HEK293T (cell line): ENCODE measurements at regions not wholly inside any gene's neighbourhood (a gene's known extent, or its start where the extent isn't known, plus 50 kb on each side); places are given as distances from the start of the nearest gene placed in this dataset.

ENCODE experiments used
- BHLHE40 ChIP-seq: fragments of 450-650 bp; IDR thresholded peaks from 2 replicates; pipeline ENCODE4 v1.6.1; 2016; ENCODE audit warnings: mild to moderate bottlenecking, moderate library complexity, borderline replicate concordance
- CTBP1 ChIP-seq: fragments of 450-650 bp; IDR thresholded peaks from 2 replicates; pipeline ENCODE4 v1.6.1; 2016; ENCODE audit warnings: borderline replicate concordance
- FOXA1 ChIP-seq: fragments of 450-650 bp; IDR thresholded peaks from 2 replicates; pipeline ENCODE4 v1.6.1; 2016; ENCODE audit warnings: mild to moderate bottlenecking
- PKNOX1 ChIP-seq: fragments of 450-650 bp; IDR thresholded peaks from 2 replicates; pipeline ENCODE4 v1.6.1; 2016
- TARDBP ChIP-seq: fragments of 450-650 bp; IDR thresholded peaks from 2 replicates; pipeline ENCODE4 v1.6.1; 2016
- ZNF384 ChIP-seq: fragments of 450-650 bp; IDR thresholded peaks from 2 replicates; pipeline ENCODE4 v1.6.1; 2016

DNA sequence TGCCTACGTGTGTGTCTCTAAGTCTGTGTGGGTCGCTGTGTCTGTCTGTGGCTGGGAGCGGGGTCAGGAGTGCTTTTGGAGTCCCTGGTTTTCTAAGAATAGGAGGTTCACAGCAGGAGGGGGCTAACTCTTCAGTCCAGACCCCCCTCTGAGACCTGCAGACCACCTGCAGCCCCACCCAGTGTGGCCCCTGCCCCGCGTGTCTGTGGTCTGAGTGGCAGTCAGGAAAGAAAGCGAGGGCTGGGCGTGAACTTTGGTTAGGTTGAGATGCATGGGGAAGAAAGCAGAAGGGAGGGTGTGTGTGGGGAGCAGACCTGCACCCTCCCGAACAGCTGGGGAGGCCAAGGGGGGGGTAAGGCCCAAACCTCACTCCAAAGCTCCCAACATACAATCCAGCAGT lies 144.9 kb upstream of the TPM1 start:
- TF ChIP-seq BHLHE40 (no peak), ZNF384 (no peak), CTBP1 (no peak), PKNOX1 (no peak), TARDBP (no peak), FOXA1 (no peak)
